RWPE1 (cell line): ENCODE measurements at regions not wholly inside any gene's neighbourhood (a gene's known extent, or its start where the extent isn't known, plus 50 kb on each side); places are given as distances from the start of the nearest gene placed in this dataset.

Experiments used
- CTCF ChIA-PET: fragments of 350-600 bp; sonication (Branson Sonifier 250); formaldehyde crosslinking; extraction: SDS; loops from one replicate; lab custom pipeline; 2021; lab: Yijun Ruan, JAX
- POLR2A ChIA-PET: fragments of 400-600 bp; formaldehyde crosslinking; extraction: SDS; loops from one replicate; lab custom pipeline; 2020; ENCODE audit warnings: antibody characterized with exemption; ENCODE audit not compliant: low non-redundant PET; lab: Yijun Ruan, JAX
- DNase-seq: peaks from one replicate; pipeline ENCODE4 v3.0.0; 2012; ENCODE audit warnings: low spot score
- H3K27ac ChIP-seq: fragments of 450-650 bp; 2 replicates; pipeline ENCODE4 v1.5.1; 2017
- TF ChIP-seq, protein P1 (sequence below): fragments of 450-650 bp; conservative IDR thresholded peaks from 2 replicates; pipeline ENCODE4 v1.5.1; 2017; ENCODE audit warnings: low read depth, mild to moderate bottlenecking

DNA sequence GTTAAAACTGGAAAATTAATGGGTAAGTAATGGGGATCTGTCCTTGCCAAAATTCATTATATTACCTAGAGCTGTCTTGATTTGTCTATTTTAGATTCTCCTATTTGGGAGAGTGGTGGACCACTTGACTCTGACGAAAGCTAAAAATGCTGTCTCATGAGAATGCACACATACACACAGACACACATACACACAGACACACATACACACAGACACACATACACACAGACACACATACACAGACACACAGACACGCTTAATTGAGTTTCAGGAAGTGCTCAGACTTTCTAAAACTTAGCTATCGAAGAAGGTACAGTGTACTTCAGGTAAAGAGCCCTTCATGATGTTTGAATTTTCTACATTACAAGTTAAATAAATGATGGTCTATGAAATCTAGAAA is 279.5 kb downstream of the ANKRD50 start:
- H3K27ac ChIP-seq = no peak overlapping the region
- ChIA-PET POLR2A (no interaction called here), CTCF (interaction anchor here (0.5 kb wide), 1 partner anchor 864 kb away, joined by 3 read pairs; no protein-coding TSS in a partner anchor)
- TF ChIP-seq, protein P1, sequence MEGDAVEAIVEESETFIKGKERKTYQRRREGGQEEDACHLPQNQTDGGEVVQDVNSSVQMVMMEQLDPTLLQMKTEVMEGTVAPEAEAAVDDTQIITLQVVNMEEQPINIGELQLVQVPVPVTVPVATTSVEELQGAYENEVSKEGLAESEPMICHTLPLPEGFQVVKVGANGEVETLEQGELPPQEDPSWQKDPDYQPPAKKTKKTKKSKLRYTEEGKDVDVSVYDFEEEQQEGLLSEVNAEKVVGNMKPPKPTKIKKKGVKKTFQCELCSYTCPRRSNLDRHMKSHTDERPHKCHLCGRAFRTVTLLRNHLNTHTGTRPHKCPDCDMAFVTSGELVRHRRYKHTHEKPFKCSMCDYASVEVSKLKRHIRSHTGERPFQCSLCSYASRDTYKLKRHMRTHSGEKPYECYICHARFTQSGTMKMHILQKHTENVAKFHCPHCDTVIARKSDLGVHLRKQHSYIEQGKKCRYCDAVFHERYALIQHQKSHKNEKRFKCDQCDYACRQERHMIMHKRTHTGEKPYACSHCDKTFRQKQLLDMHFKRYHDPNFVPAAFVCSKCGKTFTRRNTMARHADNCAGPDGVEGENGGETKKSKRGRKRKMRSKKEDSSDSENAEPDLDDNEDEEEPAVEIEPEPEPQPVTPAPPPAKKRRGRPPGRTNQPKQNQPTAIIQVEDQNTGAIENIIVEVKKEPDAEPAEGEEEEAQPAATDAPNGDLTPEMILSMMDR = no peak
- DNase-seq = no peak

DNA sequence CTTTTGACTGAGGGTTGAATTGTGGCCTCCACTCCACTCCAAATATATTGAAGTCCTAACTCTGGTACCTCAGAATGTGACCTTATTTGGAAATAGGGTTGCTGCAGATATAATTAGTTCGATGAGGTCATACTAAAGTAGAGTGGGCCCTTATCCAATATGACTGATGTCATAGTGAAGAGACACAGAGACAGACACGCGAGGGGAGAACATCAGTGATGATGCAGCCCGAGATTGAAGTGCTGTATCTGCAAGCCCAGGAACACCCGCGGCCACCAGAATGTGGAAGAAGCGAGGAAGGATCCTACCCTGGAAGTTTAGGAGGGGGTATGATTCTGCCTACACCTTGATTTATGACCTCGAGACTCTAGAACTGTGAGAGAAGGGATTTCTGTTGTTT is 279.0 kb downstream of the ANKRD50 start:
- DNase-seq = no peak
- POLR2A ChIA-PET = no interaction called here
- no peak overlapping the region for H3K27ac ChIP-seq
- TF ChIP-seq, protein P1 = no peak
- CTCF ChIA-PET = interaction anchor here (0.5 kb wide), 1 partner anchor 864 kb away, joined by 3 read pairs; no protein-coding TSS in a partner anchor

DNA sequence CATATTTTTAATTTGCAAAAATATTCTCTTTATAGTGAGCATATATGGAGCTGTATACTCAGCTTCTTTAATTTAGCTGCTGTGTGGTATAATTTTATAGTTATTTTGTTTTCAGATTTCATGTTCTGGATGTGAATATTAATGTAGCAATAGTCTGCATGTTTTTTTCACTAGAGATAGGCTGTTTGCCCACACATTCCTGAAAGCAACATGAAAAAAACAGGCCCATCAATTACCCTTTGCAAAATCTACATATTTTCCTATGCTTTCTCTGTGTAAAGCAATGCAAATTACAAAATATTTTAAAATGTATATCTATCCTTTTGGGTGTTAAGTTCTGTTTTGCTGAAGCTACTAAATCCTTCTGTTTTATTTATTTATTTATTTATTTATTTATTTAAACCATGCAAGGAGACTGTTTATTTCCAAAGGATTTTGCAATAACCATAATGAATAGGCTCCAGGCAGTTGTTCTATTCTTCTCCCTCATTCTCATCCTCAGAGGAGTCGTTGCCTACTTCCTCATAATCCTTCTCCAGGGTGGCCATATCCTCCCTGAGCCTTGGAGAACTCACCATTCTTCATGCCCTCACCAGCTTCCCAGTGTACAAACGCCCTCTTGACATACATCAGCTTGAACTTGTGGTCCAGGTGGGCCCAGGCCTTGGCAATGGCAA is 277.1 kb downstream of the ANKRD50 start:
- ChIA-PET POLR2A (no interaction called here), CTCF (no interaction called here)
- TF ChIP-seq, protein P1 = no peak
- no peak overlapping the region for H3K27ac ChIP-seq
- no peak for DNase-seq

DNA sequence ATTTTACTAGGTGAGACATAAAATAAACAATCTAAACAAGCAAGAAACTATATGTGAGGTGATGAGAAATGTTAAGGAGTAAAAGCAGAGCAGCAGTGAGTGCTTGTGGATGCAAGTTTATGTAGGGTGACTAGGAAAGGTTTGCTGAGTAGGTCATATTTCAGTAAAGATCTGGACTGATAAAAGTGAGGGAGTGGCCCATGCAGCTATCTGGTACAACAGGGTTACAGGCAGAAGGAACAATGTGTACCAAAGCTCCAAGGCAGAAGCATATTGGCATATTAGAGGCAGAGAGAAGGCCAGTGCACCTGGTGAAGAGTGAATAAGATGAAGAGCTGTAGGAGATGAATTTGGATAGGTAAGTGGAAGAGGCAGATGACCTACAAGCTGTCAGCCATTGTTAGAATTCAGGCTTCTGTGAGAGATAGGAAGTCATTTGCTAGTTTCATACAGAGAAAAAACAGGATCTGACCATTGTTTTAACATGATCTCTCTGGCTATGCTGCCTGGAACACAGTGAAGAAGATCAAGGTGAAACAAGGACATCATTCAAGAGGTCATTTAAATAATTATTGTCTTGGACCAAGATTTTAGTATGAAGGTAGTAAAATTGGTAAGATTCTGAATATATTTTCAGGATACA is 274.6 kb downstream of the ANKRD50 start:
- CTCF ChIA-PET = interaction anchor here (0.5 kb wide), 1 partner anchor 785 kb away, joined by 3 read pairs; no protein-coding TSS in a partner anchor
- no peak overlapping the region for H3K27ac ChIP-seq
- DNase-seq = no peak
- POLR2A ChIA-PET = no interaction called here
- TF ChIP-seq, protein P1 = no peak

DNA sequence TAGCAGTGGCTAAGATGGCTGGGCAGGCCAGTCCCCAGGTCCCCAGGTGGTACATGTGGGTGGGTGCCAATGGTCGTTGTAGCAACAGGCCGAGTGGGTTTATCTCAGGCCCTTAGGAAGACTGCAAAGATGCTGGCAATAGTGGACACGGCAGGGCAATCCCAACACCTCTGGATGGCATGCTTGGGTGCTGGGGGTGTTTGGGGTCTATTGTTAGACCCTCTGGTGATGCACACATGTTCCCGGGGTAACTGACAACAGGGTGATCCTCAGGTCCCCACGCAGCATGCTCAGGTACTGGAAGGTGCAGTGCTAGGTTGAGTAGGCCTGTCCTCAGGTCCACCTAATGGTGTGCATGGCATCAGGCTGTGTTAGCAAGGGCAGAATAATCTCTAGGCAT is 267.5 kb downstream of the ANKRD50 start:
- TF ChIP-seq, protein P1 = no peak
- POLR2A ChIA-PET = no interaction called here
- H3K27ac ChIP-seq = no peak overlapping the region
- DNase-seq = no peak
- CTCF ChIA-PET = no interaction called here

DNA sequence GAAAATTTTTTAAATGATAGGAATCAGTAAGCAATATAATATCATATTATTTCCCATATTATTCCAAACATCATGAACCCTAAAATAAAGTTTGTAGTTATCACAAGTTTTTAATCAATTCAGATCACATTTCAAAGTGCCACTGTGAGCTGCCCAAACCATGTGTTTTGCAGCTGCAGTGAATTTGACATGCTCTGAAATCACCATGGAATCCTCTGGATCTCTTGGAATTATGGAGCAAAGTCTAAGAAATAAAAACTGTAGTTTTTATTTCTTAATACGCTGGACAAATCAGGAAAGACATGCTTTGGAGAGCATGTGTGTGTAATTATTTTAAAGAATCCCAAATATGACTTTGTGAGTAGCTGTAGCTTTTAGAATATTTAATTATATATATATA is 262.7 kb downstream of the ANKRD50 start:
- TF ChIP-seq, protein P1 = no peak
- no peak for DNase-seq
- CTCF ChIA-PET = no interaction called here
- no peak overlapping the region for H3K27ac ChIP-seq
- POLR2A ChIA-PET = no interaction called here
